Lung (tissue), 11 donors: ENCODE measurements at regions not wholly inside any gene's neighbourhood (a gene's known extent, or its start where the extent isn't known, plus 50 kb on each side); places are given as distances from the start of the nearest gene placed in this dataset.

Experiments used
- ATAC-seq: fragments of 200-7000 bp; cut with Tn5 transposase; one replicate; pipeline ENCODE4 v1.9.1; 2020; ENCODE audit warnings: moderate number of reproducible peaks; ENCODE audit not compliant: insufficient read depth, low FRiP score
- DNase-seq, 3 donors: peaks; one replicate each; pipeline ENCODE4 v3.0.0-alpha.2; 2013 to 2017
- H3K27ac ChIP-seq, 2 donors: one replicate each; pipeline ENCODE4 v1.5.1; 2013; ENCODE audit warnings: mild to moderate bottlenecking in 2 of 2, moderate library complexity in 2 of 2, control low read depth in 1 of 2, inconsistent platforms in 1 of 2, low read depth in 1 of 2, low read length in 1 of 2
- H3K27me3 ChIP-seq, 3 donors: one replicate each; pipeline ENCODE4 v1.5.1; 2013; ENCODE audit warnings: low read length in 2 of 3; ENCODE audit not compliant: control insufficient read depth in 3 of 3, insufficient read depth in 3 of 3
- H3K36me3 ChIP-seq, 4 donors: one replicate each; pipeline ENCODE4 v1.5.1; 2013; ENCODE audit warnings: low read length in 4 of 4, mild to moderate bottlenecking in 1 of 4, moderate library complexity in 1 of 4; ENCODE audit not compliant: control insufficient read depth in 4 of 4, insufficient read depth in 4 of 4
- H3K4me1 ChIP-seq, 5 donors: one replicate each; pipeline ENCODE4 v1.5.1; 2013; ENCODE audit warnings: low read length in 5 of 5, mild to moderate bottlenecking in 2 of 5, moderate library complexity in 1 of 5; ENCODE audit not compliant: control insufficient read depth in 5 of 5, insufficient read depth in 5 of 5
- H3K4me3 ChIP-seq: one replicate; pipeline ENCODE4 v1.5.1; 2013; ENCODE audit warnings: mild to moderate bottlenecking, control low read depth, moderate library complexity
- H3K9ac ChIP-seq, 2 donors: one replicate each; pipeline ENCODE4 v1.5.1; 2013; ENCODE audit warnings: low read length in 2 of 2, control low read depth in 1 of 2; ENCODE audit not compliant: insufficient read depth in 1 of 2
- H3K9me3 ChIP-seq, 4 donors: one replicate each; pipeline ENCODE4 v1.5.1; 2013; ENCODE audit warnings: low read length in 3 of 4, mild to moderate bottlenecking in 1 of 4, moderate library complexity in 1 of 4; ENCODE audit not compliant: control insufficient read depth in 4 of 4, insufficient read depth in 3 of 4
- WGBS, 2 donors: extraction: QIAGEN DNeasy Blood & Tissue Kit; methylation state at CpG; one replicate each; pipeline ENCODE4 v1.1.7; 2013; 5-methylcytosine and 5-hydroxymethylcytosine counted together
- TF ChIP-seq, protein P1 (sequence below): IDR thresholded peaks from 2 replicates; pipeline ENCODE4 v1.5.1; 2012; ENCODE audit warnings: mild to moderate bottlenecking; ENCODE audit errors: control extremely low read depth, extremely low read depth
- donor health status: control.
- donor health status: control.
- donor health status: Bipolar disorder and iron deficiency.
- donor health status: healthy.
- donor health status: DM: yes; HTN: yes; CAD: no.

DNA sequence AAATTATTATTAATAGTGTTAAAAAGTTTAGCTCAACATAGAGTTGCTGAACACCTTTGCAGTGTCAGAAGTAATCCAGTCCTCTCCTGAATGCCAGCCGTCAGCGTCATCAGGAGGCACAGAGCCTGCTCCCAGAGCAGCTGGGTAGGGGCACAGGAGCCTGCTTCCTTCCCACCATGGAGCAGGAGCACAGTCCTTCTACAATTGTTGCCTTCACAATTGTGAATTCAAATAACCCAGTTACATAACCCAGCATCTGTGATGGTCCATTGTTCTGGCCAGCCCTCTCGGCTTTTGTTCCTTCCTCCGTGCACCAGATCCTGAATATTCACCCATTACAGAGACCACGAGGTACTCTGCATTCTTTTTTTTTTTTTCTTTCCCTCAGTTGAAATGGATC lies 393.9 kb upstream of the MAF start:
- WGBS, 2 donors, result 65 to 78% methylated on average over 5 of the region's 5 CpGs
- Histone ChIP-seq H3K9me3 (peaks cover 0 to 3% (median 0%) of the 10 kb centered on the region in 4 donors), H3K4me1 (peaks cover 0 to under 1% (median 0%) of the 10 kb centered on the region in 5 donors), H3K36me3 (no peaks in the 10 kb centered on the region), H3K9ac (no peak overlapping the region), H3K4me3 (no peak overlapping the region), H3K27ac (no peak overlapping the region), H3K27me3 (no peaks in the 10 kb centered on the region)
- no peak for DNase-seq
- TF ChIP-seq, protein P1, sequence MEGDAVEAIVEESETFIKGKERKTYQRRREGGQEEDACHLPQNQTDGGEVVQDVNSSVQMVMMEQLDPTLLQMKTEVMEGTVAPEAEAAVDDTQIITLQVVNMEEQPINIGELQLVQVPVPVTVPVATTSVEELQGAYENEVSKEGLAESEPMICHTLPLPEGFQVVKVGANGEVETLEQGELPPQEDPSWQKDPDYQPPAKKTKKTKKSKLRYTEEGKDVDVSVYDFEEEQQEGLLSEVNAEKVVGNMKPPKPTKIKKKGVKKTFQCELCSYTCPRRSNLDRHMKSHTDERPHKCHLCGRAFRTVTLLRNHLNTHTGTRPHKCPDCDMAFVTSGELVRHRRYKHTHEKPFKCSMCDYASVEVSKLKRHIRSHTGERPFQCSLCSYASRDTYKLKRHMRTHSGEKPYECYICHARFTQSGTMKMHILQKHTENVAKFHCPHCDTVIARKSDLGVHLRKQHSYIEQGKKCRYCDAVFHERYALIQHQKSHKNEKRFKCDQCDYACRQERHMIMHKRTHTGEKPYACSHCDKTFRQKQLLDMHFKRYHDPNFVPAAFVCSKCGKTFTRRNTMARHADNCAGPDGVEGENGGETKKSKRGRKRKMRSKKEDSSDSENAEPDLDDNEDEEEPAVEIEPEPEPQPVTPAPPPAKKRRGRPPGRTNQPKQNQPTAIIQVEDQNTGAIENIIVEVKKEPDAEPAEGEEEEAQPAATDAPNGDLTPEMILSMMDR, result no peak
- ATAC-seq, result no peak

- 90 to 93% methylated on average over 5 of the region's 5 CpGs for WGBS, 2 donors
- Histone ChIP-seq H3K36me3 (no peaks in the 10 kb centered on the region), H3K9me3 (peaks cover 0 to 3% (median 0%) of the 10 kb centered on the region in 4 donors), H3K9ac (no peak overlapping the region), H3K27ac (no peak overlapping the region), H3K4me1 (peaks cover 0 to 3% (median 0%) of the 10 kb centered on the region in 5 donors), H3K27me3 (no peaks in the 10 kb centered on the region), H3K4me3 (no peak overlapping the region)
- DNase-seq (no peak), ATAC-seq (no peak)
- TF ChIP-seq, protein P1, result no peak
Observed at GRCh38 chr16:79993629-79994209, 393.2 kb upstream of the MAF start.

- Histone ChIP-seq H3K4me3 (no peak overlapping the region), H3K36me3 (no peaks in the 10 kb centered on the region), H3K27me3 (no peaks in the 10 kb centered on the region), H3K9me3 (peaks cover 0 to 3% (median 0%) of the 10 kb centered on the region in 4 donors), H3K27ac (no peak overlapping the region), H3K9ac (no peak overlapping the region), H3K4me1 (peaks cover 0 to 3% (median 0%) of the 10 kb centered on the region in 5 donors)
- WGBS, 2 donors, result 86 to 89% methylated on average over 4 of the region's 4 CpGs
- no peak for ATAC-seq
- TF ChIP-seq, protein P1, result no peak
- no peak for DNase-seq
Observed at GRCh38 chr16:79991969-79992368, 391.4 kb upstream of the MAF start.
